Uterus (tissue), 3 donors: ENCODE measurements at regions not wholly inside any gene's neighbourhood (a gene's known extent, or its start where the extent isn't known, plus 50 kb on each side); places are given as distances from the start of the nearest gene placed in this dataset.

Experiments
- DNase-seq, 2 donors: peaks; one replicate each; pipeline ENCODE4 v3.0.0-alpha.2; 2019 to 2020
- H3K27ac ChIP-seq, 2 donors: fragments of 200-600 bp; sonication (generic); 1 replicate in 1 of 2; 2 replicates in 1 of 2; pipeline ENCODE4 v1.5.1; 2016 to 2018
- H3K27me3 ChIP-seq, 2 donors: fragments of 200-600 bp; sonication (generic); one replicate each; pipeline ENCODE4 v1.5.1; 2018 to 2019; ENCODE audit warnings: control low read depth in 1 of 2
- H3K36me3 ChIP-seq, 2 donors: fragments of 200-600 bp; sonication (generic); one replicate each; pipeline ENCODE4 v1.5.1; 2019; ENCODE audit warnings: control low read depth in 1 of 2
- H3K4me1 ChIP-seq, 2 donors: fragments of 200-600 bp; sonication (generic); one replicate each; pipeline ENCODE4 v1.5.1; 2018 to 2019; ENCODE audit warnings: control low read depth in 1 of 2
- H3K4me3 ChIP-seq, 2 donors: fragments of 200-600 bp; sonication (generic); 1 replicate in 1 of 2; 2 replicates in 1 of 2; pipeline ENCODE4 v1.5.1; 2018 to 2019; ENCODE audit warnings: mild to moderate bottlenecking in 1 of 2
- H3K9me3 ChIP-seq, 2 donors: fragments of 200-600 bp; sonication (generic); one replicate each; pipeline ENCODE4 v1.5.1; 2019; ENCODE audit warnings: control low read depth in 1 of 2
- CTCF ChIP-seq, 4 experiments: fragments of 200-600 bp in 2 of 4; fragments of 450-650 bp in 2 of 4; sonication (generic) in 2 of 4; IDR thresholded peaks; one replicate each; pipeline ENCODE4 v1.5.1; 2016 to 2019; ENCODE audit warnings: antibody characterized with exemption in 4 of 4, mild to moderate bottlenecking in 2 of 4, moderate library complexity in 1 of 4
- POLR2A ChIP-seq, 2 donors: fragments of 450-650 bp; IDR thresholded peaks; one replicate each; pipeline ENCODE4 v1.6.1; 2016; ENCODE audit warnings: antibody characterized with exemption in 2 of 2, mild to moderate bottlenecking in 1 of 2, moderate library complexity in 1 of 2
- intact Hi-C: fragments of 100-400 bp; cut with DNase I; formaldehyde crosslinking; loops from one replicate; pipeline ENCODE4 v1.15.1; 2023; ENCODE audit warnings: low total_unique reads
- donor health status: DM: yes; HTN: yes; CAD: no.

DNA sequence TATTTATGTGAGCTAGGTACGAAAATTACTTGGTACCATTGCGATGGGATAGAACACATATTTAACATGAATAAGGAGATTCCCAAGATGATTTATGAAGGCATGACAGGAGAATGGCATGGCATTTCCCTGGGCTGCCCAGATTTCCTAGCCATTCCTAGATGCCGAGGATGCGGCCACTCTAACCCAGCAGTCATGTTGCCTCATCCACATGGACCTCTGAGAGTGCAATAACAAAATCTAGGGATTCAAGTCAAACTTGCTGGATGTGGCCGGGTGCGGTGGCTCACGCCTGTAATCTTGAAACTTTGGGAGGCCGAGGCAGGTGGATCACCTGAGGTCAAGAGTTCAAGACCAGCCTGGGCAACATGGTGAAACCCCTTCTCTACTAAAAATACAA lies 110.8 kb upstream of the ARL4C start:
- Histone ChIP-seq H3K9me3 (no peaks in the 10 kb centered on the region), H3K4me3 (no peak overlapping the region), H3K4me1 (no peaks in the 10 kb centered on the region), H3K27me3 (no peaks in the 10 kb centered on the region), H3K27ac (no peak overlapping the region), H3K36me3 (no peaks in the 10 kb centered on the region)
- intact Hi-C loops: no loop called here
- TF ChIP-seq POLR2A (IDR thresholded peaks at IDR 0.05) (no peak), CTCF (IDR thresholded peaks at IDR 0.05) (no peak)
- DNase-seq: no peak

GRCh38 chr2:234606896-234607295 lies 110.0 kb upstream of the ARL4C start:
- H3K27me3 ChIP-seq: no peaks in the 10 kb centered on the region
- H3K4me3 ChIP-seq: no peak overlapping the region
- intact Hi-C loops: no loop called here
- H3K27ac ChIP-seq: no peak overlapping the region
- no peak for DNase-seq
- TF ChIP-seq POLR2A (IDR thresholded peaks at IDR 0.05) (no peak), CTCF (IDR thresholded peaks at IDR 0.05) (no peak)
- no peaks in the 10 kb centered on the region for H3K9me3 ChIP-seq
- no peaks in the 10 kb centered on the region for H3K36me3 ChIP-seq
- no peaks in the 10 kb centered on the region for H3K4me1 ChIP-seq

DNA sequence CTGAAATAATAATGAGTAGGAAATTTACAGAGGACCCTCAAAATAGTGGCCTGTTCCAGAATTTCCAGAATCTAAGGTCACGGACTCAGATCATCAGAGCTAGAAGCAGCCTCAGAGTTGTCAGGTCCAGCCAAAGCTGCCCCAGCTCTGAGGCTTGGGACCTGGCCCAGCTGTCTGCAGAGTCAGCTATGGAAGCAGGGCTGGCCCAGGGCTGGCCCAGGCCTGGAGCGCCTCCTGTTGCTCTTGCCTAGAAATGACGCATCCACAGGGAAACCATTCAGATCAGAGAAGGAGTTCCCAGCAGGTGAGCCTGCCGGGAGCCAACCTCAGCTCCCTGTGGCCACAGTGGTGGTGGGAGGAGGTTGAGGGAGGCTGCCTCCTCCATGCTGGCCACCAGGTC lies 106.7 kb upstream of the ARL4C start:
- no peak for TF ChIP-seq CTCF (IDR thresholded peaks at IDR 0.05)
- TF ChIP-seq POLR2A (IDR thresholded peaks at IDR 0.05): no peak
- Histone ChIP-seq H3K4me3 (no peak overlapping the region), H3K27ac (no peak overlapping the region), H3K36me3 (no peaks in the 10 kb centered on the region), H3K4me1 (no peaks in the 10 kb centered on the region), H3K9me3 (no peaks in the 10 kb centered on the region), H3K27me3 (no peaks in the 10 kb centered on the region)
- DNase-seq: no peak
- intact Hi-C loops: no loop called here

- TF ChIP-seq POLR2A (IDR thresholded peaks at IDR 0.05) (no peak), CTCF (IDR thresholded peaks at IDR 0.05) (no peak)
- Histone ChIP-seq H3K27me3 (no peaks in the 10 kb centered on the region), H3K4me3 (no peak overlapping the region), H3K4me1 (no peaks in the 10 kb centered on the region), H3K9me3 (no peaks in the 10 kb centered on the region), H3K27ac (no peak overlapping the region), H3K36me3 (no peaks in the 10 kb centered on the region)
- intact Hi-C loops: no loop called here
- no peak for DNase-seq
Observed at GRCh38 chr2:234601213-234601612, 104.3 kb upstream of the ARL4C start.

DNA sequence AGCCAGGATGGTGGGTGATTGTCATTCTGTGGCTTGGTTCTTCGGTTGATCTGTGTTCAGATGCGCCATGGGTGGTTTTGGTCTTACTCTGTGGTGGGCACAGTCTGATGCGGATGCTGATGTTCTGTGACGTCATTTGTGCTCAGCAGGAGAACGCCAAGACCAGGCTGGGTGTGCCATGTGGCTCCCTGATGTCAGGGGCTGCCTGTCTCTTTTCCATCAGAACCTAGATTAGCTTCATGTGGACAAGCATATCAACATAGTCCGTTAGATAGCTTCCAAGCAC lies 100.6 kb upstream of the ARL4C start:
- Histone ChIP-seq H3K36me3 (no peaks in the 10 kb centered on the region), H3K27ac (no peak overlapping the region), H3K4me1 (no peaks in the 10 kb centered on the region), H3K4me3 (no peak overlapping the region), H3K9me3 (no peaks in the 10 kb centered on the region), H3K27me3 (no peaks in the 10 kb centered on the region)
- intact Hi-C loops: no loop called here
- no peak for DNase-seq
- TF ChIP-seq POLR2A (IDR thresholded peaks at IDR 0.05): no peak
- TF ChIP-seq CTCF (IDR thresholded peaks at IDR 0.05): no peak
